ENCODE measurements at regions not wholly inside any gene's neighbourhood (a gene's known extent, or its start where the extent isn't known, plus 50 kb on each side); places are given as distances from the start of the nearest gene placed in this dataset.
"Not testable (repeated sequence)": the region's sequence is repeated elsewhere in the genome, so short reads cannot be mapped to it uniquely, and the experiment has no call there.

- intact Hi-C loops (cut with DNase I) = no loop called here
- H3K4me1 ChIP-seq = no peaks in the 10 kb centered on the region
- no peaks in the 10 kb centered on the region for H3K9me3 ChIP-seq
- H3K27me3 ChIP-seq = no peaks in the 10 kb centered on the region
- H3K27ac ChIP-seq = no peak overlapping the region
- 37% methylated on average over 3 of the region's 3 CpGs for WGBS (ENCODE audit: insufficient coverage, low coverage, low lambda C conversion rate, missing lambda C conversion rate)
- ATAC-seq (no peak), DNase-seq (no peak)
- no peaks in the 10 kb centered on the region for H3K36me3 ChIP-seq
- no peak for TF ChIP-seq POLR2A (IDR thresholded peaks at IDR 0.05)
- TF ChIP-seq CTCF (IDR thresholded peaks at IDR 0.05) = no peak
- no peak overlapping the region for H3K4me3 ChIP-seq
Measured at GRCh38 chr2:198282061-198282460, 477.7 kb downstream of the PLCL1 start.

DNA sequence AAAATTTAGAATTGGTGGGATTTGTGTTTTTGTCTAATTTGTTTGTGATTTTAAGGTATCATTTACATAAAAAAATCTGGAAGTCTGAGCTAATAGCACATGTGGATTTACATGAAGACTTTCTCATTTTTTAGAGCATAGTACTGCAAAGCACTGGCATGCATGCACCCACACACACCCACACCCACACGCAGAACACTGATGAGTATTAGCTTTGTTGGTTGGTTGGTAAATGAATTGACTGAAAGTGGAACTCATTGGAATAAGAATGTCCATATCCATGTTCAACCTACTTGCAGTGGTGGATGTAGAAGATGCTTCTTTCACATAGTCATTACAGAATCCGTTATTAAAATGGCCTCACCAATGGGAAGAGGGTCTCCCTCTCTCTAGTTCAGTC lies 475.8 kb downstream of the PLCL1 start:
- no peak for DNase-seq
- ATAC-seq = no peak
- no peaks in the 10 kb centered on the region for H3K4me1 ChIP-seq
- TF ChIP-seq CTCF (IDR thresholded peaks at IDR 0.05) (no peak), POLR2A (IDR thresholded peaks at IDR 0.05) (no peak)
- H3K27ac ChIP-seq = no peak overlapping the region
- no peaks in the 10 kb centered on the region for H3K36me3 ChIP-seq
- WGBS (ENCODE audit: insufficient coverage, low coverage, low lambda C conversion rate, missing lambda C conversion rate) = 48% methylated on average over 2 of the region's 2 CpGs
- H3K4me3 ChIP-seq = no peak overlapping the region
- no peaks in the 10 kb centered on the region for H3K27me3 ChIP-seq
- intact Hi-C loops (cut with DNase I) = no loop called here
- no peaks in the 10 kb centered on the region for H3K9me3 ChIP-seq

GRCh38 chr2:198279026-198279425 lies 474.6 kb downstream of the PLCL1 start:
- no peak overlapping the region for H3K4me3 ChIP-seq
- no peaks in the 10 kb centered on the region for H3K4me1 ChIP-seq
- no peak for TF ChIP-seq POLR2A (IDR thresholded peaks at IDR 0.05)
- TF ChIP-seq CTCF (IDR thresholded peaks at IDR 0.05) = no peak
- no peaks in the 10 kb centered on the region for H3K27me3 ChIP-seq
- no peaks in the 10 kb centered on the region for H3K9me3 ChIP-seq
- no peak for DNase-seq
- no peak for ATAC-seq
- WGBS (ENCODE audit: insufficient coverage, low coverage, low lambda C conversion rate, missing lambda C conversion rate) = 56% methylated on average over 5 of the region's 5 CpGs
- intact Hi-C loops (cut with DNase I) = no loop called here
- no peak overlapping the region for H3K27ac ChIP-seq
- no peaks in the 10 kb centered on the region for H3K36me3 ChIP-seq

GRCh38 chr2:198277181-198277580 lies 472.8 kb downstream of the PLCL1 start:
- no peaks in the 10 kb centered on the region for H3K27me3 ChIP-seq
- intact Hi-C loops (cut with DNase I) = no loop called here
- WGBS (ENCODE audit: insufficient coverage, low coverage, low lambda C conversion rate, missing lambda C conversion rate) = 56% methylated on average over 2 of the region's 2 CpGs
- H3K9me3 ChIP-seq = no peaks in the 10 kb centered on the region
- TF ChIP-seq POLR2A (IDR thresholded peaks at IDR 0.05) (no peak), CTCF (IDR thresholded peaks at IDR 0.05) (no peak)
- H3K27ac ChIP-seq = no peak overlapping the region
- H3K4me3 ChIP-seq = no peak overlapping the region
- no peaks in the 10 kb centered on the region for H3K36me3 ChIP-seq
- DNase-seq = no peak
- no peak for ATAC-seq
- H3K4me1 ChIP-seq = no peaks in the 10 kb centered on the region

- Histone ChIP-seq H3K4me1 (no peaks in the 10 kb centered on the region), H3K27me3 (no peaks in the 10 kb centered on the region), H3K36me3 (no peaks in the 10 kb centered on the region), H3K4me3 (no peak overlapping the region), H3K27ac (no peak overlapping the region), H3K9me3 (no peaks in the 10 kb centered on the region)
- 50% methylated on average over 1 of the region's 1 CpG for WGBS (ENCODE audit: insufficient coverage, low coverage, low lambda C conversion rate, missing lambda C conversion rate)
- TF ChIP-seq POLR2A (IDR thresholded peaks at IDR 0.05) = no peak
- no peak for TF ChIP-seq CTCF (IDR thresholded peaks at IDR 0.05)
- ATAC-seq = no peak
- no peak for DNase-seq
- intact Hi-C loops (cut with DNase I) = no loop called here
Measured at GRCh38 chr2:198273660-198274059, 469.3 kb downstream of the PLCL1 start.

DNA sequence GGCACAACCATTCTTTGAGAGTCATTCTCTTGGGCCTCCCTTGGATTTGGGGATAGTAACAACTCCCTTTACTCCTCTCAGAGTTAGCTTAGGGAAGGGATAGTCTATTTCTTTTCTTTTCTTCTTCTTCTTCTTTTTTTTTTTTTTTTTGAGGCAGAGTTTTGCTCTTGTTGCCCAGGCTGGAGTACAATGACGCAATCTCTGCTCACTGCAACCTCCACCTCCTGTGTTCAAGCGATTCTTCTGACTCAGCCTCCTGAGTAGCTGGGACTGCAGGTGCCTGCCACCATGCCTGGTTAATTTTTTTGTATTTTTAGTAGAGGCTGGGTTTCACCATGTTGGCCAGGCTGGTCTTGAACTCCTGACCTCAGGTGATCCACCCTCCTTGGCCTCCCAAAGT lies 465.8 kb downstream of the PLCL1 start:
- DNase-seq, ATAC-seq: not testable (repeated sequence)
- WGBS (ENCODE audit: insufficient coverage, low coverage, low lambda C conversion rate, missing lambda C conversion rate) = 40% methylated on average over 1 of the region's 2 CpGs

More for the DNA sequence above, 465.8 kb downstream of the PLCL1 start:
- H3K4me3 ChIP-seq; H3K36me3 ChIP-seq; H3K27me3 ChIP-seq; H3K4me1 ChIP-seq; intact Hi-C loops (cut with DNase I); H3K9me3 ChIP-seq; H3K27ac ChIP-seq: not testable (repeated sequence)
